A549 (cell line): ENCODE measurements at regions not wholly inside any gene's neighbourhood (a gene's known extent, or its start where the extent isn't known, plus 50 kb on each side); places are given as distances from the start of the nearest gene placed in this dataset.
"Not testable (repeated sequence)": the region's sequence is repeated elsewhere in the genome, so short reads cannot be mapped to it uniquely, and the experiment has no call there.

ENCODE experiments used
- ATAC-seq, 2 experiments: fragments of 200-7000 bp in 1 of 2; fragments of >200 bp in 1 of 2; cut with Nextera tagmentation in 1 of 2; cut with Tn5 transposase in 1 of 2; 3 replicates each; pipeline versions ENCODE4 v1.8.0 to v1.9.1; 2018 to 2020; ENCODE audit warnings: mild to moderate bottlenecking in 1 of 2, moderate library complexity in 1 of 2
- CTCF ChIA-PET: fragments of 300-600 bp; sonication (Branson Sonifier 250); formaldehyde crosslinking; extraction: SDS; loops from one replicate; lab custom pipeline; 2021; ENCODE audit warnings: antibody characterized with exemption, inconsistent platforms; lab: Yijun Ruan, JAX
- POLR2A ChIA-PET: fragments of 350-600 bp; formaldehyde crosslinking; extraction: SDS; loops from one replicate; lab custom pipeline; 2021; ENCODE audit warnings: antibody characterized with exemption, inconsistent platforms; lab: Yijun Ruan, JAX
- DNase-seq, 2 experiments: peaks; one replicate each; pipeline versions ENCODE4 v3.0.0 to v3.0.0-alpha.2; 2011 to 2016; ENCODE audit warnings: low read depth in 1 of 2, low spot score in 1 of 2
- FAIRE-seq: peaks from 2 replicates; lab custom pipeline; 2011; peaks lifted over from hg19 to GRCh38; lab: Jason Lieb, UNC
- H3K27ac ChIP-seq, 2 experiments: fragments of >200 bp; sonication (Bioruptor Twin); formaldehyde crosslinking; 3 replicates each; pipeline ENCODE4 v1.5.1; 2016 to 2017
- H3K4me1 ChIP-seq: fragments of >200 bp; sonication (Bioruptor Twin); formaldehyde crosslinking; 3 replicates; pipeline ENCODE4 v1.6.1; 2016
- H3K4me2 ChIP-seq: fragments of >200 bp; sonication (Bioruptor Twin); formaldehyde crosslinking; 3 replicates; pipeline ENCODE4 v1.6.1; 2016
- H3K4me3 ChIP-seq: fragments of >200 bp; sonication (Bioruptor Twin); formaldehyde crosslinking; 3 replicates; pipeline ENCODE4 v1.5.1; 2016
- H3K9me3 ChIP-seq: fragments of >200 bp; sonication (Bioruptor Twin); formaldehyde crosslinking; 3 replicates; pipeline ENCODE4 v1.6.1; 2016
- BCL3 ChIP-seq: fragments of >200 bp; sonication (Bioruptor Twin); formaldehyde crosslinking; IDR thresholded peaks from 3 replicates; pipeline ENCODE4 v1.6.1; 2016
- CEBPB ChIP-seq, 2 experiments: fragments of >200 bp in 1 of 2; sonication (Bioruptor Twin) in 1 of 2; formaldehyde crosslinking in 1 of 2; IDR thresholded peaks; 2 replicates each; pipeline ENCODE4 v1.6.1; 2012 to 2016
- CHD2 ChIP-seq: fragments of 150-350 bp; IDR thresholded peaks from 2 replicates; pipeline ENCODE4 v1.6.1; 2014; ENCODE audit warnings: low read length; ENCODE audit not compliant: partially characterized antibody
- ELK1 ChIP-seq: fragments of 150-350 bp; IDR thresholded peaks from 2 replicates; pipeline ENCODE4 v1.6.1; 2014; ENCODE audit warnings: low read depth, mild to moderate bottlenecking, low read length
- ESRRA ChIP-seq: fragments of 150-350 bp; IDR thresholded peaks from 2 replicates; pipeline ENCODE4 v1.6.1; 2014; ENCODE audit warnings: mild to moderate bottlenecking, low read length, borderline replicate concordance
- FOXS1 ChIP-seq: fragments of 250-450 bp; sonication (Bioruptor Pico); IDR thresholded peaks from 2 replicates; pipeline ENCODE4 v1.5.0; 2020; ENCODE audit warnings: mild to moderate bottlenecking, moderate library complexity
- HDAC2 ChIP-seq: fragments of 200-600 bp; sonication (generic); IDR thresholded peaks from 2 replicates; pipeline ENCODE4 v1.6.1; 2016
- HEYL ChIP-seq: fragments of 250-450 bp; sonication (Bioruptor Pico); IDR thresholded peaks from 2 replicates; pipeline ENCODE4 v1.8.0; 2021; ENCODE audit warnings: mild to moderate bottlenecking, moderate library complexity
- HOXA7 ChIP-seq: fragments of 250-450 bp; sonication (Bioruptor Pico); IDR thresholded peaks from 2 replicates; pipeline ENCODE4 v1.5.0; 2020; ENCODE audit warnings: mild to moderate bottlenecking, moderate library complexity
- HOXB13 ChIP-seq: fragments of 250-450 bp; sonication (Bioruptor Pico); IDR thresholded peaks from 2 replicates; pipeline ENCODE4 v1.5.0; 2020; ENCODE audit warnings: low read depth, mild to moderate bottlenecking, moderate library complexity
- HOXB5 ChIP-seq: fragments of 250-450 bp; sonication (Bioruptor Pico); IDR thresholded peaks from 2 replicates; pipeline ENCODE4 v1.5.0; 2020; ENCODE audit warnings: mild to moderate bottlenecking, moderate library complexity
- JUN ChIP-seq, 2 experiments: fragments of >200 bp; sonication (Bioruptor Twin); formaldehyde crosslinking; IDR thresholded peaks; 2 replicates in 1 of 2; 3 replicates in 1 of 2; pipeline ENCODE4 v1.6.1; 2016 to 2017
- JUNB ChIP-seq: fragments of >200 bp; sonication (Bioruptor Twin); formaldehyde crosslinking; IDR thresholded peaks from 2 replicates; pipeline ENCODE4 v1.6.1; 2016
- KDM1A ChIP-seq: fragments of 200-600 bp; sonication (generic); IDR thresholded peaks from 2 replicates; pipeline ENCODE4 v1.6.1; 2016; ENCODE audit warnings: low read depth, mild to moderate bottlenecking
- MAFK ChIP-seq: fragments of 450-650 bp; IDR thresholded peaks from 2 replicates; pipeline ENCODE4 v1.6.1; 2014; ENCODE audit not compliant: partially characterized antibody
- MAZ ChIP-seq: fragments of 150-350 bp; IDR thresholded peaks from 2 replicates; pipeline ENCODE4 v1.6.1; 2014; ENCODE audit warnings: antibody characterized with exemption, low read depth, low read length, borderline replicate concordance
- PBX3 ChIP-seq: IDR thresholded peaks from 2 replicates; pipeline ENCODE4 v1.6.1; 2012
- PHF8 ChIP-seq: fragments of 200-600 bp; sonication (generic); IDR thresholded peaks from 2 replicates; pipeline ENCODE4 v1.6.1; 2016; ENCODE audit warnings: low read depth, mild to moderate bottlenecking, antibody characterized with exemption, moderate library complexity, borderline replicate concordance
- RAD21 ChIP-seq, 2 experiments: fragments of >200 bp in 1 of 2; sonication (Bioruptor Twin) in 1 of 2; formaldehyde crosslinking in 1 of 2; IDR thresholded peaks in 1 of 2; conservative IDR thresholded peaks in 1 of 2; 2 replicates in 1 of 2; 3 replicates in 1 of 2; pipeline ENCODE4 v1.6.1; 2012 to 2018; ENCODE audit warnings: inconsistent platforms in 1 of 2
- RNF2 ChIP-seq: fragments of 200-600 bp; sonication (generic); IDR thresholded peaks from 2 replicates; pipeline ENCODE4 v1.6.1; 2016; ENCODE audit warnings: low read depth, mild to moderate bottlenecking, antibody characterized with exemption, moderate library complexity, borderline replicate concordance
- SMC3 ChIP-seq: fragments of >200 bp; sonication (Bioruptor Twin); formaldehyde crosslinking; IDR thresholded peaks from 3 replicates; pipeline ENCODE4 v1.6.1; 2018; ENCODE audit warnings: inconsistent platforms
- TP53 ChIP-seq: fragments of 250-450 bp; sonication (Bioruptor Pico); IDR thresholded peaks from 2 replicates; pipeline ENCODE4 v1.5.0; 2021; ENCODE audit warnings: mild to moderate bottlenecking, moderate library complexity
- ZFP36 ChIP-seq: fragments of 450-650 bp; IDR thresholded peaks from 2 replicates; pipeline ENCODE4 v1.6.1; 2014; ENCODE audit warnings: borderline replicate concordance; ENCODE audit not compliant: partially characterized antibody
- ZNF302 ChIP-seq: fragments of 250-450 bp; sonication (Bioruptor Pico); IDR thresholded peaks from 2 replicates; pipeline ENCODE4 v1.9.0; 2021; ENCODE audit warnings: inconsistent platforms, mild to moderate bottlenecking, moderate library complexity
- ZSCAN20 ChIP-seq: fragments of 250-450 bp; sonication (Bioruptor Pico); IDR thresholded peaks from 2 replicates; pipeline ENCODE4 v1.8.0; 2022; ENCODE audit warnings: mild to moderate bottlenecking, moderate library complexity
- WGBS: methylation state at CpG from one replicate; pipeline ENCODE4 v1.1.6; 2017; ENCODE audit errors: missing lambda C conversion rate; 5-methylcytosine and 5-hydroxymethylcytosine counted together

DNA sequence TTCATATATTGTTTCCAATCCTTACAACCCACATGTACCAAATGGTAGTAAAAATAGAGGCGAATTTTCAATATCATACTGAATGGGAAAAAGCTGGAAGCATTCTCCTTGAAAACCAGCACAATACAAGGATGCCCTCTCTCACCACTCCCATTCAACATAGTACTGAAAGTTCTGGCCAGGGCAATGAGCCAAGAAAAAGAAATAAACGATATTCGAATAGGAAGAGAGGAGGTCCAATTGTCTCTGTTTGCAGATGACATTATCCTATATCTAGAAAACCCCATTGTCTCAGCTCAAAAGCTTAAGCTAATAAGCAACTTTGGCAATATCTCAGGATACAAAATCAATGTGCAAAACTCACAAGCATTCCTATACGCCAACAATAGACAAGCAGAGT, 346.4 kb upstream of the JARID2 start:
- H3K4me2 ChIP-seq, H3K27ac ChIP-seq, ATAC-seq, CTCF ChIA-PET, POLR2A ChIA-PET, H3K4me3 ChIP-seq, H3K9me3 ChIP-seq, H3K4me1 ChIP-seq, DNase-seq, FAIRE-seq: not testable (repeated sequence)
- 36% methylated on average over 4 of the region's 4 CpGs for WGBS

- POLR2A ChIA-PET, result no interaction called here
- H3K4me1 ChIP-seq, result no peaks in the 10 kb centered on the region
- CTCF ChIA-PET, result interaction anchor here (0.6 kb wide), 1 partner anchor 213 kb away, joined by 3 read pairs; no protein-coding TSS in a partner anchor
- no peak for TF ChIP-seq JUN (IDR thresholded peaks at IDR 0.05)
- no peak for TF ChIP-seq HOXA7 (CRISPR knock-in tag)
- TF ChIP-seq MAZ, result no peak
- WGBS, result 68% methylated on average over 9 of the region's 9 CpGs
- no peak overlapping the region for H3K4me2 ChIP-seq
- ATAC-seq (no peak), FAIRE-seq (no peak), DNase-seq (no peak)
- H3K4me3 ChIP-seq, result no peak overlapping the region
- no peaks in the 10 kb centered on the region for H3K9me3 ChIP-seq
- no peak overlapping the region for H3K27ac ChIP-seq
Measured at GRCh38 chr6:14900919-14901318, 344.9 kb upstream of the JARID2 start.

DNA sequence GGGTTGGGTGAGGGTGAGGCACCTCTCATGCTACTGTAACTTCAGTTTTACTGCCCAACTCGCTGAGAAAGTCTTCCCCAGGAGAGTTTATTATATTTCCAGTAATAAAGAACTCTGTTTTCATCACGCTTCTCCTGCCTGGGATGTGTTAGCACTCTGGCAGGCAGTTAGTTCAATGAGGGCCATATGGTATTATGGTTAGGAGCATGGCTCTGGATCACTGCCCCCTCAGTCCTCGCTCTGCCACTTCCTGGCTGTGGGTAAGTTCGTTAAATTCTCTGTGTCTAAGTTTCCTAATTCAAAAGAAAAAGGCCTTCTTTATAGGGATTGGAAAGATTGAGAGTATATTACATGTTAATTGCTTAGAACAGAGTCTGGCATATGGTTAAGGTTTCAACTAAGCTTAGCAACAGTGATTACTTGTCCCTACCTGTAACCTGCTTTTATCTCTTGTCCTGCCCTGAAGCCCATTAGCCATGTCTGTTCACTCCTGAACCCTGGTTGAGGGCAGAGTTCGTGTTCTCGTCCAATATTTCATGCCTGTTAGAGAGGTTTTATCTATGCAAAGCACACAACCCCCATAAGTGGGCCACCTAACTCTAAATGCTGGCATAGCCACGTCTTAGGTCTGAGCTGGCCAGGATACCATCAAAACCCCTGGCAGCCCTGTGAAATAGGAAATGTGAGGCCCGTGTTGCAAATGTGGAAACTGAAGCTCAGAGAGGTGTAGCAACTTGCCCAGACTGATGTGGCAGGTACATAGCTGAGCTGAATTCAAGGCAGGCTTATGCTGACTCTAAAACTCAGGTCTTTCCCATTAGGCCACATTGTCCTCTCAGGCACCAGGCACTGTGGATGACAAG, 342.5 kb upstream of the JARID2 start:
- TF ChIP-seq ZSCAN20 (CRISPR knock-in tag) (no peak), RAD21 (conservative IDR thresholded peaks at IDR 0.05 in 1 of 2, IDR thresholded peaks at IDR 0.05 in 1 of 2) (no peak), ELK1 (no peak), RNF2 (no peak), HOXB5 (CRISPR knock-in tag) (no peak), CEBPB (IDR thresholded peaks at IDR 0.05) (no peak), ESRRA (no peak), MAFK (no peak), KDM1A (no peak), FOXS1 (CRISPR knock-in tag) (no peak), JUNB (no peak), HEYL (CRISPR knock-in tag) (no peak), CHD2 (no peak), TP53 (no peak), HOXB13 (CRISPR knock-in tag) (no peak), MAZ (no peak)
- TF ChIP-seq, all 56 proteins: peak for 0
- 54% methylated on average over 8 of the region's 8 CpGs for WGBS
- no peak for DNase-seq
- no peaks in the 10 kb centered on the region for H3K4me1 ChIP-seq
- ChIA-PET CTCF (no interaction called here), POLR2A (no interaction called here)
- H3K4me3 ChIP-seq, result no peak overlapping the region
- FAIRE-seq, result no peak
- no peak for ATAC-seq
- H3K27ac ChIP-seq, result no peak overlapping the region
- no peak overlapping the region for H3K4me2 ChIP-seq
- H3K9me3 ChIP-seq, result no peaks in the 10 kb centered on the region

DNA sequence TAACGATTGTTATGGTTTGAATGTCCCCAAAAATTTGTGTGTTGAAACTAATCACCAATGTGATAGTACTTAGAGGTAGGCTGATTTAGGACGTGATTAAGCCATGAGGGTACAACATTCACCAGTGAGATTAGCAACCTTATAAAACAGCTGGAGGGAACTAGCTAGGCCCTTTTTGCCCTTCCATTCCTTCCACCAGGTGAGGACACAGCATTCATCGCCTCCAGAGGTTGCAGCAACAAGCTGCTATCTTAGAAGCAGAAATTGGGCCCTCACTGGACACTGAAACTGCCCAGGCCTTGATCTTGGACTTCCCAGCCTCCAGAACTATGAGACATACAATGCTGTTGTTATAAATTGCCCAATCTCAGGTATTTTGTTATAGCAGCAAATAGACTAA, 340.7 kb upstream of the JARID2 start:
- H3K4me3 ChIP-seq, result no peak overlapping the region
- H3K4me1 ChIP-seq, result no peaks in the 10 kb centered on the region
- no peak for ATAC-seq
- no peak for DNase-seq
- H3K9me3 ChIP-seq, result no peaks in the 10 kb centered on the region
- CTCF ChIA-PET, result no interaction called here
- 11% methylated on average over 2 of the region's 3 CpGs for whole genome bisulfite sequencing
- POLR2A ChIA-PET, result no interaction called here
- H3K27ac ChIP-seq, result no peak overlapping the region
- no peak for FAIRE-seq
- no peak for TF ChIP-seq JUNB
- no peak for TF ChIP-seq HDAC2
- TF ChIP-seq ZNF302 (CRISPR knock-in tag), result no peak
- no peak for TF ChIP-seq ESRRA
- TF ChIP-seq PBX3, result no peak
- no peak for TF ChIP-seq PHF8
- TF ChIP-seq ELK1, result no peak
- TF ChIP-seq FOXS1 (CRISPR knock-in tag), result no peak
- TF ChIP-seq ZFP36, result no peak
- TF ChIP-seq SMC3, result no peak
- TF ChIP-seq BCL3, result no peak
- no peak overlapping the region for H3K4me2 ChIP-seq
